Epithelial cell of proximal tubule (primary cell): ENCODE measurements at regions not wholly inside any gene's neighbourhood (a gene's known extent, or its start where the extent isn't known, plus 50 kb on each side); places are given as distances from the start of the nearest gene placed in this dataset.

ENCODE experiments used
- DNase-seq: peaks from one replicate; pipeline ENCODE4 v3.0.0-alpha.2; 2011; ENCODE audit warnings: low read depth
- H3K4me3 ChIP-seq: 2 replicates; pipeline ENCODE4 v1.5.1; 2011; ENCODE audit warnings: low read depth, mild to moderate bottlenecking, low read length
- CTCF ChIP-seq: conservative IDR thresholded peaks from 2 replicates; pipeline ENCODE4 v1.5.1; 2012; ENCODE audit warnings: low read depth, mild to moderate bottlenecking, low read length

GRCh38 chr6:153947808-153948447, 91.1 kb upstream of the OPRM1 start:
- no peak overlapping the region for H3K4me3 ChIP-seq
- DNase-seq, result no peak
- TF ChIP-seq CTCF, result peak; percentile 99

GRCh38 chr6:153944201-153944600, 94.8 kb upstream of the OPRM1 start:
- H3K4me3 ChIP-seq, result no peak overlapping the region
- TF ChIP-seq CTCF, result no peak
- DNase-seq, result no peak

GRCh38 chr6:153942361-153942760, 96.7 kb upstream of the OPRM1 start:
- H3K4me3 ChIP-seq, result no peak overlapping the region
- DNase-seq, result no peak
- TF ChIP-seq CTCF, result no peak

GRCh38 chr6:153941768-153942167, 97.3 kb upstream of the OPRM1 start:
- H3K4me3 ChIP-seq, result no peak overlapping the region
- DNase-seq, result no peak
- no peak for TF ChIP-seq CTCF

- TF ChIP-seq CTCF, result no peak
- H3K4me3 ChIP-seq, result no peak overlapping the region
These were observed 100.2 kb upstream of the OPRM1 start for GRCh38 chr6:153938876-153939275.

GRCh38 chr6:153931431-153931830, 107.6 kb upstream of the OPRM1 start:
- no peak for TF ChIP-seq CTCF
- DNase-seq, result no peak
- no peak overlapping the region for H3K4me3 ChIP-seq

More at GRCh38 chr6:153938876-153939275, 100.2 kb upstream of the OPRM1 start:
- no peak for DNase-seq

GRCh38 chr6:153927867-153928266, 111.2 kb upstream of the OPRM1 start:
- no peak for DNase-seq
- no peak for TF ChIP-seq CTCF
- no peak overlapping the region for H3K4me3 ChIP-seq
